GM20000 (cell line): ENCODE measurements at regions not wholly inside any gene's neighbourhood (a gene's known extent, or its start where the extent isn't known, plus 50 kb on each side); places are given as distances from the start of the nearest gene placed in this dataset.

Source experiments
- DNase-seq: peaks from one replicate; pipeline ENCODE4 v3.0.0; 2012; ENCODE audit warnings: low spot score
- CTCF ChIP-seq: IDR thresholded peaks from 2 replicates; pipeline ENCODE4 v1.5.1; 2012; ENCODE audit warnings: mild to moderate bottlenecking, control low read depth; ENCODE audit errors: extremely low read depth, missing control alignments

GRCh38 chr1:5562769-5563168 lies 429.5 kb downstream of the NPHP4 start:
- TF ChIP-seq CTCF: no peak
- DNase-seq: no peak

GRCh38 chr1:5562331-5562730 lies 429.9 kb downstream of the NPHP4 start:
- DNase-seq: no peak
- TF ChIP-seq CTCF: no peak

GRCh38 chr1:5559078-5559477 lies 433.1 kb downstream of the NPHP4 start:
- no peak for DNase-seq
- TF ChIP-seq CTCF: no peak

GRCh38 chr1:5555853-5556252 lies 436.4 kb downstream of the NPHP4 start:
- TF ChIP-seq CTCF: no peak
- DNase-seq: no peak

- TF ChIP-seq CTCF: no peak
- DNase-seq: no peak
Measured at GRCh38 chr1:5554784-5555183, 437.4 kb downstream of the NPHP4 start.

- no peak for DNase-seq
Measured at GRCh38 chr1:5554111-5554510, 438.1 kb downstream of the NPHP4 start.

GRCh38 chr1:5552787-5553484 lies 439.3 kb downstream of the NPHP4 start:
- TF ChIP-seq CTCF: no peak

More at GRCh38 chr1:5554111-5554510, 438.1 kb downstream of the NPHP4 start:
- TF ChIP-seq CTCF: no peak

More at GRCh38 chr1:5552787-5553484, 439.3 kb downstream of the NPHP4 start:
- no peak for DNase-seq
